DND-41 (cell line): ENCODE measurements at regions not wholly inside any gene's neighbourhood (a gene's known extent, or its start where the extent isn't known, plus 50 kb on each side); places are given as distances from the start of the nearest gene placed in this dataset.
"Not testable (repeated sequence)": the region's sequence is repeated elsewhere in the genome, so short reads cannot be mapped to it uniquely, and the experiment has no call there.

ENCODE experiments used
- ATAC-seq: fragments of 200-7000 bp; cut with Tn5 transposase; 3 replicates; pipeline ENCODE4 v1.9.1; 2021; ENCODE audit warnings: low read depth; ENCODE audit not compliant: insufficient read depth
- DNase-seq: peaks from one replicate; pipeline ENCODE4 v3.0.0-alpha.2; 2020
- H2AFZ ChIP-seq: 2 replicates; pipeline ENCODE4 v1.6.0; 2012; ENCODE audit warnings: low read depth, low read length
- H3K27ac ChIP-seq: 2 replicates; pipeline ENCODE4 v1.5.1; 2012; ENCODE audit warnings: low read length, inconsistent platforms
- H3K27me3 ChIP-seq: fragments of 200-600 bp; sonication (generic); 2 replicates; pipeline ENCODE4 v1.6.0; 2012; ENCODE audit warnings: low read length, mild to moderate bottlenecking, inconsistent platforms; ENCODE audit not compliant: insufficient read depth, poor library complexity
- H3K36me3 ChIP-seq: 2 replicates; pipeline ENCODE4 v1.5.1; 2012; ENCODE audit warnings: low read length, inconsistent platforms; ENCODE audit not compliant: insufficient read depth
- H3K4me1 ChIP-seq: 2 replicates; pipeline ENCODE4 v1.5.1; 2012; ENCODE audit warnings: mild to moderate bottlenecking, low read length; ENCODE audit not compliant: insufficient read depth
- H3K4me2 ChIP-seq: 2 replicates; pipeline ENCODE4 v1.6.0; 2012; ENCODE audit warnings: mild to moderate bottlenecking, moderate library complexity, low read length, inconsistent platforms; ENCODE audit not compliant: insufficient read depth
- H3K4me3 ChIP-seq, 2 experiments: fragments of 200-600 bp in 1 of 2; shearing (Covaris generic) in 1 of 2; 2 replicates each; pipeline ENCODE4 v1.5.1; 2012 to 2016; ENCODE audit warnings: inconsistent platforms in 2 of 2, low read length in 2 of 2, mild to moderate bottlenecking in 2 of 2, low read depth in 1 of 2, moderate library complexity in 1 of 2
- H3K79me2 ChIP-seq: 2 replicates; pipeline ENCODE4 v1.6.0; 2012; ENCODE audit warnings: low read length, inconsistent platforms; ENCODE audit not compliant: insufficient read depth
- H3K9ac ChIP-seq: 2 replicates; pipeline ENCODE4 v1.6.0; 2012; ENCODE audit warnings: low read depth, mild to moderate bottlenecking, inconsistent platforms, low read length, moderate library complexity
- H3K9me3 ChIP-seq: 2 replicates; pipeline ENCODE4 v1.5.1; 2012; ENCODE audit warnings: low read length, moderate library complexity, mild to moderate bottlenecking, inconsistent platforms; ENCODE audit not compliant: insufficient read depth, severe bottlenecking
- H4K20me1 ChIP-seq: 2 replicates; pipeline ENCODE4 v1.6.0; 2012; ENCODE audit warnings: low read length; ENCODE audit not compliant: insufficient read depth
- EZH2 ChIP-seq: IDR thresholded peaks from 3 replicates; pipeline ENCODE4 v1.6.1; 2012; ENCODE audit warnings: borderline replicate concordance, low read depth, mild to moderate bottlenecking, moderate library complexity, low read length, inconsistent platforms; ENCODE audit not compliant: severe bottlenecking
- TF ChIP-seq, protein P1 (sequence below): IDR thresholded peaks from 2 replicates; pipeline ENCODE4 v1.5.1; 2012; ENCODE audit warnings: borderline replicate concordance, low read length, moderate library complexity, mild to moderate bottlenecking; ENCODE audit not compliant: poor library complexity, severe bottlenecking; ENCODE audit errors: extremely low read depth

DNA sequence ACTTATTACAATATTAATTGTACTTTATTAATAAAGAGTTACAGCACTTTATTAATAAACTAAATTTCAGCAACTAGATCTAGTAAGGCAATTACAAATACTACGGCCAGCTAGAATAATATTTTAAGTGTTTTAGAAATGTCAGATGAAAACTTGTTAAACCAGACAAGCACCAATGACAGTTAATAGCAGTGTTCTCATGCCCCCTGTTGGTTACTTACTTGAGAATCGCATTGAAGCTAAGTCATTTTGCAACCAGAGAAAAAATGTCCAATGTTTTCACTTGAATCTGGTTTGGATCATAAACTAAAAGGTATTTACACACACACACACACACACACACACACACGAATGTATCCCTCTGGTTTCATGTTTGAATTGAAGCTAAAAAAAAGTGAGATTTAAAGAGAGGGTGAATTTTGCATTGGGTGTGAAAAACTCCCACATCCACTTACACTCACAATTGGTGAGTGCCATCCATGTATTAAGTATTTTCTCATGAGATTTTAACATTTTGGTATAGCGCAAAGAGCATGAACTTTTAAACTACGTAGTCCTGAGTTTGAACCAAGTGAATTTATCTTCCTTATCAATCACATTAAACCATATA is 347.7 kb downstream of the ZBBX start:
- Histone ChIP-seq H3K79me2 (no peaks in the 10 kb centered on the region), H3K9ac (no peak overlapping the region), H3K36me3 (no peaks in the 10 kb centered on the region), H4K20me1 (no peaks in the 10 kb centered on the region), H3K27me3 (no peaks in the 10 kb centered on the region), H3K4me3 (no peak overlapping the region), H3K4me2 (no peak overlapping the region), H3K27ac (no peak overlapping the region), H3K9me3 (no peaks in the 10 kb centered on the region), H3K4me1 (no peaks in the 10 kb centered on the region), H2AFZ (no peak overlapping the region)
- TF ChIP-seq EZH2, result no peak
- TF ChIP-seq, protein P1, sequence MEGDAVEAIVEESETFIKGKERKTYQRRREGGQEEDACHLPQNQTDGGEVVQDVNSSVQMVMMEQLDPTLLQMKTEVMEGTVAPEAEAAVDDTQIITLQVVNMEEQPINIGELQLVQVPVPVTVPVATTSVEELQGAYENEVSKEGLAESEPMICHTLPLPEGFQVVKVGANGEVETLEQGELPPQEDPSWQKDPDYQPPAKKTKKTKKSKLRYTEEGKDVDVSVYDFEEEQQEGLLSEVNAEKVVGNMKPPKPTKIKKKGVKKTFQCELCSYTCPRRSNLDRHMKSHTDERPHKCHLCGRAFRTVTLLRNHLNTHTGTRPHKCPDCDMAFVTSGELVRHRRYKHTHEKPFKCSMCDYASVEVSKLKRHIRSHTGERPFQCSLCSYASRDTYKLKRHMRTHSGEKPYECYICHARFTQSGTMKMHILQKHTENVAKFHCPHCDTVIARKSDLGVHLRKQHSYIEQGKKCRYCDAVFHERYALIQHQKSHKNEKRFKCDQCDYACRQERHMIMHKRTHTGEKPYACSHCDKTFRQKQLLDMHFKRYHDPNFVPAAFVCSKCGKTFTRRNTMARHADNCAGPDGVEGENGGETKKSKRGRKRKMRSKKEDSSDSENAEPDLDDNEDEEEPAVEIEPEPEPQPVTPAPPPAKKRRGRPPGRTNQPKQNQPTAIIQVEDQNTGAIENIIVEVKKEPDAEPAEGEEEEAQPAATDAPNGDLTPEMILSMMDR, result peak; percentile 31
- no peak for DNase-seq
- no peak for ATAC-seq

DNA sequence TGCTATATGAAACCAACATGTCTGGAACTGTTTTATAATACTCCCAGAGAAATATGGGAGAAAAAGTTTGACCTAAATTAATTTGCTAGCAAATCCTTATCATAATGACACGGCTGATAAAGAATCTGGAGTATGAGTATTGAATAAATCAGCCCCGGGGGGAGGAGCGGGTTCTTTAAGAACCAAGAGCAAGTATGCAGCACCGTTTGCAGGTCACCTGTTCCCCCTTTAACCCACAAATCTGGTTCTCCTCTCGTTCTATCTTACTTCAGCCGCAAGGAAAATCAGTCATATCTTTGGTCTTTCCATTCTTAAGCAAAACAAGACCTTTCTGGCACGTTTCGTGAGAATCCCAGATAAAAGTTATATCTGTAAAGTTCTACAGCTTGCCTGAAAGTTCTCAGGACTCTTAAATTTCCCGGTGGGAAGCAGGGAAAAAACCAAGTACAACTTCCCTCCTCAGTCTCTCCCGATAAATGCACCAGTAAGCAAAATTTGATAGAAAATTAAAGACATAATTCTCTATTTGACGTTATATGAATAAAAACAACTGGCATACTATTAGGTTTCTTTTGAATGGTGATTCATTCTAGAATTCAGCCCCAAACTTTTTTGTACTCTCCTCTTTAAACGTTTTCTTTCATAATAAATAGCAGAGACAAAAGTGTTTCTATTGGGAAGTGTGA is 348.6 kb downstream of the ZBBX start:
- Histone ChIP-seq H3K9ac (no peak overlapping the region), H2AFZ (no peak overlapping the region)
- no peak for TF ChIP-seq EZH2
- TF ChIP-seq, protein P1, result no peak

DNA sequence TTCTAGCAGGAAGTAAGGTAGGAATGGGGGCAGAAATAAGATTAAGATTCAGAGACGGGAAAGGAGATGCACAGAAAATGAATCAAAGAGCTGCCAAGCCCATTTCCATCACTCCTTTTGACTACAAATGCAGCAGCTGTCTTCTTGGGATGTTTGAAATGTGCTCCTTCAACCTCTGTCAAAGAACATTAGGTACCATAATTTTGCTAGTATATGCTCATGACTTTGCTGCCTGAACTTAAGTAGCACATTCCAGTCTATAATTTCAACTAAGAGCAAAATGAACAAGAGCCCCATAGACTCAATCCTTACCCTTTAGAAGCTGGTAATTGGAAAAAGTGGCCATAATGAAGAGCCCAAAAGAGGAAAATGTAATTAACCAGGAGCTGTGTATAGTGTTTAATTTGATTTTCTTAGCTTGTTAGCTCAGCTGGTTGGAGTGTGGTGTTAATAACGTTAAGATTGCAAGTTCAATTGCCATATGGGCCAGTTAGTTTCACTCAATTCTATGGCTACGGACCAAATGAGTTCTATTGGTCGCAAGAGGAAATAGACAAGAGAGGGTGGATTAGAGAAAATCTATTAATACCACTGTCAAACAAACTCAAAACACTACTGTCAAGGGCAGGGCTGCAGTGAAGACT is 349.9 kb downstream of the ZBBX start:
- DNase-seq (no peak), ATAC-seq (no peak)
- no peaks in the 10 kb centered on the region for H3K27me3 ChIP-seq
- H3K4me3 ChIP-seq, result no peak overlapping the region
- H3K36me3 ChIP-seq, result no peaks in the 10 kb centered on the region
- no peak overlapping the region for H2AFZ ChIP-seq
- TF ChIP-seq, protein P1, result no peak
- TF ChIP-seq EZH2, result no peak
- no peak overlapping the region for H3K4me2 ChIP-seq
- H3K9me3 ChIP-seq, result no peaks in the 10 kb centered on the region
- no peaks in the 10 kb centered on the region for H3K4me1 ChIP-seq
- H4K20me1 ChIP-seq, result no peaks in the 10 kb centered on the region
- H3K27ac ChIP-seq, result no peak overlapping the region
- H3K9ac ChIP-seq, result no peak overlapping the region
- no peaks in the 10 kb centered on the region for H3K79me2 ChIP-seq

More for the DNA sequence above, 348.6 kb downstream of the ZBBX start:
- H3K36me3 ChIP-seq, result no peaks in the 10 kb centered on the region
- no peak for ATAC-seq
- no peaks in the 10 kb centered on the region for H3K4me1 ChIP-seq
- H3K27ac ChIP-seq, result no peak overlapping the region
- H3K27me3 ChIP-seq, result no peaks in the 10 kb centered on the region
- no peaks in the 10 kb centered on the region for H4K20me1 ChIP-seq
- H3K4me3 ChIP-seq, result no peak overlapping the region
- no peaks in the 10 kb centered on the region for H3K79me2 ChIP-seq
- H3K9me3 ChIP-seq, result no peaks in the 10 kb centered on the region
- no peak for DNase-seq
- no peak overlapping the region for H3K4me2 ChIP-seq

DNA sequence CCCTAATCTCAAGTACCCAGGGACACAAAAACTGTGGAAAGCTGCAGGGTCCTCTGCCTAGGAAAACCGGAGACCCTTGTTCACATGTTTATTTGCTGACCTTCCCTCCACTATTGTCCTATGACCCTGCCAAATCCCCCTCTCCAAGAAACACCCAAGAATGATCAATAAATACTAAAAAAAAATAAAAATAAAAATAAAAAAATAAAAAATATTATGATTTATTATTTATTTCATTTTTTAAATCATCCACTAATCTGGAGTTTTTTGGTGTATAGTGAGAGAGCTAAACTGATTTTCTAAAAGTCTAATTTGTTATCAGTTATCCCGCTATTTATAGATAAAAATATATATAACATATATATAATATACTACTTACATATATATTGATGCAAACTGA is 360.6 kb downstream of the ZBBX start:
- H3K27ac ChIP-seq, ATAC-seq, H3K4me2 ChIP-seq, H3K4me3 ChIP-seq, DNase-seq, H4K20me1 ChIP-seq, H3K4me1 ChIP-seq, H3K27me3 ChIP-seq, H3K79me2 ChIP-seq, H3K9ac ChIP-seq, H2AFZ ChIP-seq, H3K9me3 ChIP-seq, H3K36me3 ChIP-seq: not testable (repeated sequence)

DNA sequence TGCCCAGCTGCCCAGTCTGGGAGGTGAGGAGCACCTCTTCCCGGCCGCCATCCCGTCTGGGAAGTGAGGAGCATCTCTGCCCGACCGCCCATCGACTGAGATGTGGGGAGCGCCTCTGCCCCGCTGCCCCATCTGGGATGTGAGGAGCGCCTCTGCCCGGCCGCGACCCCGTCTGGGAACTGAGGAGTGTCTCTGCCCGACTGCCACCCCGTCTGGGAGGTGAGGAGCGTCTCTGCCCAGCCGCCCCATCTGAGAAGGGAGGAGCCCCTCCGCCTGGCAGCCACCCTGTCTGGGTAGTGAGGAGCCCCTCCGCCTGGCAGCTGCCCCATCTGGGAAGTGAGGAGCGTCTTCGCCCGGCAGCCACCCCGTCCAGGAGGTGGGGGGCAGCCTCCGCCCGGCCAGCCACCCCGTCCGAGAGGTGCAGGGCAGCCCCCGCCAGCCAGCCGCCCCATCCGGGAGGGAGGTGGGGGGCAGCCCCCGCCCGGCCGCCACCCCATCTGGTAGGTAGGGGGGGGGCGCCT is 361.4 kb downstream of the ZBBX start:
- H3K27me3 ChIP-seq, H3K9me3 ChIP-seq, H3K4me2 ChIP-seq, H2AFZ ChIP-seq, H3K36me3 ChIP-seq, H4K20me1 ChIP-seq, H3K27ac ChIP-seq, H3K79me2 ChIP-seq, ATAC-seq, H3K9ac ChIP-seq, H3K4me3 ChIP-seq, H3K4me1 ChIP-seq: not testable (repeated sequence)
- DNase-seq, result peak; percentile 15
